ENCODE measurements at regions not wholly inside any gene's neighbourhood (a gene's known extent, or its start where the extent isn't known, plus 50 kb on each side); places are given as distances from the start of the nearest gene placed in this dataset.
"Not testable (repeated sequence)": the region's sequence is repeated elsewhere in the genome, so short reads cannot be mapped to it uniquely, and the experiment has no call there.

GRCh38 chr9:104232781-104233341, 138.8 kb downstream of the SMC2 start:
- H3K4me1 Mint-ChIP-seq (ENCODE audit: unreplicated experiment) = no peaks in the 10 kb centered on the region
- no peak for DNase-seq (ENCODE audit: extremely low spot score, unreplicated experiment)
- TF ChIP-seq, protein P1, sequence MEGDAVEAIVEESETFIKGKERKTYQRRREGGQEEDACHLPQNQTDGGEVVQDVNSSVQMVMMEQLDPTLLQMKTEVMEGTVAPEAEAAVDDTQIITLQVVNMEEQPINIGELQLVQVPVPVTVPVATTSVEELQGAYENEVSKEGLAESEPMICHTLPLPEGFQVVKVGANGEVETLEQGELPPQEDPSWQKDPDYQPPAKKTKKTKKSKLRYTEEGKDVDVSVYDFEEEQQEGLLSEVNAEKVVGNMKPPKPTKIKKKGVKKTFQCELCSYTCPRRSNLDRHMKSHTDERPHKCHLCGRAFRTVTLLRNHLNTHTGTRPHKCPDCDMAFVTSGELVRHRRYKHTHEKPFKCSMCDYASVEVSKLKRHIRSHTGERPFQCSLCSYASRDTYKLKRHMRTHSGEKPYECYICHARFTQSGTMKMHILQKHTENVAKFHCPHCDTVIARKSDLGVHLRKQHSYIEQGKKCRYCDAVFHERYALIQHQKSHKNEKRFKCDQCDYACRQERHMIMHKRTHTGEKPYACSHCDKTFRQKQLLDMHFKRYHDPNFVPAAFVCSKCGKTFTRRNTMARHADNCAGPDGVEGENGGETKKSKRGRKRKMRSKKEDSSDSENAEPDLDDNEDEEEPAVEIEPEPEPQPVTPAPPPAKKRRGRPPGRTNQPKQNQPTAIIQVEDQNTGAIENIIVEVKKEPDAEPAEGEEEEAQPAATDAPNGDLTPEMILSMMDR (IDR thresholded peaks at IDR 0.05) = no peak
- H3K9me3 Mint-ChIP-seq (ENCODE audit: unreplicated experiment) = no peaks in the 10 kb centered on the region
- H3K4me3 Mint-ChIP-seq (ENCODE audit: unreplicated experiment) = no peak overlapping the region
- H3K27me3 Mint-ChIP-seq (ENCODE audit: unreplicated experiment) = peaks cover 2% of the 10 kb centered on the region
- no peak overlapping the region for H3K27ac Mint-ChIP-seq (ENCODE audit: unreplicated experiment)
- H3K36me3 Mint-ChIP-seq (ENCODE audit: unreplicated experiment) = no peaks in the 10 kb centered on the region

DNA sequence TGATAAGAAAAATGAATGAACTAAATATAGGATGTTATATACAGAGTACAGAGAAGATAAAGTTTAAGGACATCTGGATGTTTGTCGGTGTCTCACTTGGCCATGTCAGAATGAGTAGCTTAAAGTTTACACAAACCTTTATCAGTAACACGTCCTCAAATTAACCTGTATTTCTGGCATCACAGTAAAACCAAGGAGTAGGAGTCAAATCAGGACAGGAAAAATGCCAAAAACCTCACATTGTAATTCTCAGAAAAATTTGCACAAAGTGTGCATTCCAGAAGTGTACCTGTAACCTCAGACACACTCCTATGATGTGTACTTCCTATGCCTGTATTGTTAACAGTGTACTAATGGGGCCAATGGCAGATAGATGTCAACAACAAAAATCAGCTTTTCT, 139.3 kb downstream of the SMC2 start:
- no peak overlapping the region for H3K4me3 Mint-ChIP-seq (ENCODE audit: unreplicated experiment)
- no peaks in the 10 kb centered on the region for H3K9me3 Mint-ChIP-seq (ENCODE audit: unreplicated experiment)

GRCh38 chr9:104234632-104235337, 140.7 kb downstream of the SMC2 start:
- DNase-seq (ENCODE audit: extremely low spot score, unreplicated experiment); H3K27ac Mint-ChIP-seq (ENCODE audit: unreplicated experiment); H3K9me3 Mint-ChIP-seq (ENCODE audit: unreplicated experiment); H3K4me1 Mint-ChIP-seq (ENCODE audit: unreplicated experiment); H3K27me3 Mint-ChIP-seq (ENCODE audit: unreplicated experiment); H3K4me3 Mint-ChIP-seq (ENCODE audit: unreplicated experiment); H3K36me3 Mint-ChIP-seq (ENCODE audit: unreplicated experiment): not testable (repeated sequence)

More for the DNA sequence above, 139.3 kb downstream of the SMC2 start:
- Mint-ChIP-seq H3K36me3 (ENCODE audit: unreplicated experiment) (no peaks in the 10 kb centered on the region), H3K27me3 (ENCODE audit: unreplicated experiment) (no peaks in the 10 kb centered on the region), H3K27ac (ENCODE audit: unreplicated experiment) (no peak overlapping the region), H3K4me1 (ENCODE audit: unreplicated experiment) (no peaks in the 10 kb centered on the region)
- no peak for DNase-seq (ENCODE audit: extremely low spot score, unreplicated experiment)
- TF ChIP-seq, protein P1 (IDR thresholded peaks at IDR 0.05) = no peak

DNA sequence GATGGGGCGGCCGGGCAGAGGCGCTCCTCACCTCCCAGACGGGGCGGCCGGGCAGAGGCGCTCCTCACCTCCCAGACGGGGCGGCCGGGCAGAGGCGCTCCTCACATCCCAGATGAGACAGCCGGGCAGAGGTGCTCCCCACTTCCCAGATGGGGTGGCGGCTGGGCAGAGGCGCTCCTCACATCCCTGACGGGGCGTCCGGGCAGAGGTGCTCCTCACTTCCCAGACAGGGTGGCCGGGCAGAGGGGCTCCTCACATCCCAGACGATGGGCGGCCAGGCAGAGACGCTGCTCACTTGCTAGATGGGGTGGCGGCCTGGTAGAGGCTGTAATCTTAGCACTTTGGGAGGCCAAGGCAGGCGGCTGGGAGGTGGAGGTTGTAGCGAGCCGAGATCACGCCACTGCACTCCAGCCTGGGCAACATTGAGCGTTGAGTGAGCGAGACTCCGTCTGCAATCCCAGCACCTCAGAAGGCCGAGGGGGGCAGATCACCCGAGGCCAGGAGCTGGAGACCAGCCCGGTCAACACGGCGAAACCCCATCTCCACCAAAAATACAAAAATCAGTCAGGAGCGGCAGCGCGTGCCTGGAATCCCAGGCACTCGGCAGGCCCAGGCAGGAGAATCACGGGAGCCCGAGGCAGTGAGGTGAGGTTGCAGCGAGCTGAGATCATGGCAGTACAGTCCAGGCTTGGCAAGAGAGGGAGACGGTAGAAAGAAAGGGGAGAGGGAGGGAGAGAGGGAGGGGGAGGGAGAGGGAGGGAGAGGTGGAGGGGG, 141.4 kb downstream of the SMC2 start:
- H3K9me3 Mint-ChIP-seq (ENCODE audit: unreplicated experiment); H3K4me3 Mint-ChIP-seq (ENCODE audit: unreplicated experiment); H3K4me1 Mint-ChIP-seq (ENCODE audit: unreplicated experiment); H3K27me3 Mint-ChIP-seq (ENCODE audit: unreplicated experiment); H3K36me3 Mint-ChIP-seq (ENCODE audit: unreplicated experiment); H3K27ac Mint-ChIP-seq (ENCODE audit: unreplicated experiment); DNase-seq (ENCODE audit: extremely low spot score, unreplicated experiment): not testable (repeated sequence)

DNA sequence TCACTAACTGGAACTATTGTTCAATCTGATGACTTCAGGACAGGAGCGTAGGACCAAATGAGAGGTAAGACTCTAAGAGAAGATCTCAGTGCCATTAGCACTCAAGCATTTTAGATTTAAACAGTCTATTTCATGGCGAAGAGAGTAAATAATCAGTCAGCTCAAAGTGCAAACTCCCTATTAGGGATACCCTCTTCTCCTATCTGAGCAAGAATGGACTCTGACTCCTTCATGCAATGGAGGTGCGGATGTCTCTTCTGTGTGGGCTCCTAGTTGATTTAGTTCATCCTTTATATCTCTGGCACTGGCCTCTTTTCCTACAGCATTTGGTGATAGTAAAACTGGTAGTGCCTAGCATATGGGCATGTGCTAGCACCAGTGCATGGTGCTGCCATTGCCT, 144.6 kb downstream of the SMC2 start:
- TF ChIP-seq, protein P1 (IDR thresholded peaks at IDR 0.05) = no peak
- H3K27me3 Mint-ChIP-seq (ENCODE audit: unreplicated experiment) = no peaks in the 10 kb centered on the region
- DNase-seq (ENCODE audit: extremely low spot score, unreplicated experiment) = no peak
- H3K27ac Mint-ChIP-seq (ENCODE audit: unreplicated experiment) = no peak overlapping the region
- no peaks in the 10 kb centered on the region for H3K9me3 Mint-ChIP-seq (ENCODE audit: unreplicated experiment)
- H3K4me3 Mint-ChIP-seq (ENCODE audit: unreplicated experiment) = no peak overlapping the region
- no peaks in the 10 kb centered on the region for H3K36me3 Mint-ChIP-seq (ENCODE audit: unreplicated experiment)
- no peaks in the 10 kb centered on the region for H3K4me1 Mint-ChIP-seq (ENCODE audit: unreplicated experiment)

GRCh38 chr9:104240890-104241289, 146.8 kb downstream of the SMC2 start:
- Mint-ChIP-seq H3K9me3 (ENCODE audit: unreplicated experiment) (no peaks in the 10 kb centered on the region), H3K4me3 (ENCODE audit: unreplicated experiment) (no peak overlapping the region), H3K36me3 (ENCODE audit: unreplicated experiment) (no peaks in the 10 kb centered on the region), H3K27ac (ENCODE audit: unreplicated experiment) (no peak overlapping the region), H3K4me1 (ENCODE audit: unreplicated experiment) (no peaks in the 10 kb centered on the region), H3K27me3 (ENCODE audit: unreplicated experiment) (no peaks in the 10 kb centered on the region)
- TF ChIP-seq, protein P1 (IDR thresholded peaks at IDR 0.05) = no peak
- DNase-seq (ENCODE audit: extremely low spot score, unreplicated experiment) = no peak

All from osteocyte (in vitro differentiated cells).